ENCODE measurements at regions not wholly inside any gene's neighbourhood (a gene's known extent, or its start where the extent isn't known, plus 50 kb on each side); places are given as distances from the start of the nearest gene placed in this dataset.

DNA sequence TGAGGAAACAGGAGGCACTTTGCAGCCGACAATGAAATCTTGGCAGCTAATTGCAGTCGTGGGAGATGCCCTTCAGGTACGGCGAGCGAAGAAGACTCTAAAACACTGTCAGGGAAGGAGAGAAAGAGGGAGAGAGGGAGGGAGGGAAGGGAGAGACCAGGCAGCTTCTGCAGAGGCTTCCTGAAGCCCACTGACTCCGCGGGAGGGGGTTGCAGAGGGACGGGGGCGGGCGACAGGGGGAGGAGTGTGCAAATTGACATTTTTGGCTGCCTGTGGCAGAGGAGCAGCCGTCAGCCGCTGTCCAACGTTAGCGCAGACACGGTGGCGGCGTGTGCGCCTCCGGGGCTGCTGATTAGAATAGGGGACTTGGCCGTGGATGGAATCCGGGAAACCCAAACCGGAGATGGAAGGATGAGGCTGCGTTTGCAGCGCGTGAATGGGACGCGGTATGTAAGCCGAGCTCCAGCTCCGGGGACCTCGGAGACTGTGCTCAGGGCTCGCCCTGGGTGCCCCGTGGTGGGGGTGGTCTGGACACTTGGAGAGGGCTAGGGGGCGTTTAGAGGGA lies 849.1 kb upstream of the RBFOX1 start:
- Histone ChIP-seq H3K27me3 (ENCODE audit: control insufficient read depth, low read length) (no peaks in the 10 kb centered on the region), H3K4me1 (ENCODE audit: control insufficient read depth, low read length) (no peaks in the 10 kb centered on the region), H3K79me2 (ENCODE audit: control insufficient read depth, low read length) (no peaks in the 10 kb centered on the region), H3K36me3 (ENCODE audit: control insufficient read depth, low read length) (no peaks in the 10 kb centered on the region), H3K9me2 (replicated peaks; ENCODE audit: control insufficient read depth, low read length) (no peaks in the 10 kb centered on the region), H3F3A (ENCODE audit: control insufficient read depth, insufficient read depth) (no peaks in the 10 kb centered on the region), H3K4me2 (ENCODE audit: low read length) (no peak overlapping the region), H3K9me3 (ENCODE audit: control insufficient read depth, insufficient read depth, low read length) (no peaks in the 10 kb centered on the region), H4K20me1 (ENCODE audit: control insufficient read depth, insufficient read depth, low read depth, low read length) (no peaks in the 10 kb centered on the region), H3K4me3 (ENCODE audit: low read length) (no peak overlapping the region), H3K27ac (ENCODE audit: low read depth, low read length) (no peak overlapping the region)
- TF ChIP-seq CTCF (IDR thresholded peaks at IDR 0.05; ENCODE audit: low read depth, low read length, poor library complexity, severe bottlenecking) (no peak), EZH2phosphoT487 (IDR thresholded peaks at IDR 0.05; ENCODE audit: borderline replicate concordance, low read length) (no peak)

DNA sequence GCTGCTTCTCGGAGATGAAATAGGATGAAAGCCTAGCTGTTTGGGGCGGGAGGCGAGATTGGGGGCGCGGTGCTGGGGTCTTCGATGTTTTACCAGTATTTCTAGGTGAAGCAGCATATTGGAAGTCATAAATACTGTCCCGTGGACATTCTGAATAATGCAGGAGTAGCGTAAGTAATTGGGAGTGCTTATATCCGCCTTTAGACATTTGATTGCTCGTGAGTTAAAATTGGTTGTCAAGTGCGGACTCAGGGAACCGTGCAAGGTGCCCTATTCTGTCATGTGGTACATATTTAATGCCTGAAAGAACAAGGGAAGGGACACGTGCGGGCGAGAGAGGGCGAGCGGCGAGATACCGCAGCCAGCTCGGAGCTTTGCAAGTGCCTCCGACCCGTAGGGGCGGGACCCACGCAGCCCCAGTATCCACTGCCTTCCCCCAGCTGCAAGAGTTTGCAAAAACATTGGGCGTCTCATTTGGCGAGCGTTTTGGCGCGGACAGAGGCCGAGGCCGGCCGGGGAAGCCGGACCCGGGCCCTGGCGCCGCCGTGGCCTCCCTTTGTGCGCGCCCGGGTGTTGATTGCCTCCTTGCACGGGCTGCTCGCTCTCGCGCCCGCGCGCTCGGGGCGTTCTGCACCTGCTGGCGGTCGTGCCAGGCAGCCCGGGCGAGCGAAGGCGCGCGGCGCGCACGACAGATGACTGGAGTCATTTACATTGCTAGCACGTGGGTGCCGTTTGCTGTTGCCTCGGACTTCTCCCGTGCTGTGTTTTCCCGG lies 849.8 kb upstream of the RBFOX1 start:
- H3F3A ChIP-seq (ENCODE audit: control insufficient read depth, insufficient read depth): no peaks in the 10 kb centered on the region
- H3K79me2 ChIP-seq (ENCODE audit: control insufficient read depth, low read length): no peaks in the 10 kb centered on the region
- H4K20me1 ChIP-seq (ENCODE audit: control insufficient read depth, insufficient read depth, low read depth, low read length): no peaks in the 10 kb centered on the region
- no peaks in the 10 kb centered on the region for H3K9me3 ChIP-seq (ENCODE audit: control insufficient read depth, insufficient read depth, low read length)
- no peak overlapping the region for H3K4me2 ChIP-seq (ENCODE audit: low read length)
- H3K27ac ChIP-seq (ENCODE audit: low read depth, low read length): no peak overlapping the region
- TF ChIP-seq CTCF (IDR thresholded peaks at IDR 0.05; ENCODE audit: low read depth, low read length, poor library complexity, severe bottlenecking) (no peak), EZH2phosphoT487 (IDR thresholded peaks at IDR 0.05; ENCODE audit: borderline replicate concordance, low read length) (no peak)
- H3K9me2 ChIP-seq (replicated peaks; ENCODE audit: control insufficient read depth, low read length): no peaks in the 10 kb centered on the region
- H3K4me3 ChIP-seq (ENCODE audit: low read length): no peak overlapping the region
- no peaks in the 10 kb centered on the region for H3K36me3 ChIP-seq (ENCODE audit: control insufficient read depth, low read length)
- no peaks in the 10 kb centered on the region for H3K27me3 ChIP-seq (ENCODE audit: control insufficient read depth, low read length)
- no peaks in the 10 kb centered on the region for H3K4me1 ChIP-seq (ENCODE audit: control insufficient read depth, low read length)

- no peak for TF ChIP-seq CTCF (IDR thresholded peaks at IDR 0.05; ENCODE audit: low read depth, low read length, poor library complexity, severe bottlenecking)
These were observed 850.8 kb upstream of the RBFOX1 start for GRCh38 chr16:6481894-6482293.

More at GRCh38 chr16:6481894-6482293, 850.8 kb upstream of the RBFOX1 start:
- H3F3A ChIP-seq (ENCODE audit: control insufficient read depth, insufficient read depth): no peaks in the 10 kb centered on the region
- no peak overlapping the region for H3K4me3 ChIP-seq (ENCODE audit: low read length)
- no peaks in the 10 kb centered on the region for H3K27me3 ChIP-seq (ENCODE audit: control insufficient read depth, low read length)
- H3K4me1 ChIP-seq (ENCODE audit: control insufficient read depth, low read length): no peaks in the 10 kb centered on the region
- no peaks in the 10 kb centered on the region; the same call in 1 of the 2 replicates for H3K9me3 ChIP-seq (ENCODE audit: control insufficient read depth, insufficient read depth, low read length)
- no peak overlapping the region for H3K27ac ChIP-seq (ENCODE audit: low read depth, low read length)
- no peaks in the 10 kb centered on the region for H3K36me3 ChIP-seq (ENCODE audit: control insufficient read depth, low read length)
- H4K20me1 ChIP-seq (ENCODE audit: control insufficient read depth, insufficient read depth, low read depth, low read length): no peaks in the 10 kb centered on the region
- no peaks in the 10 kb centered on the region for H3K9me2 ChIP-seq (replicated peaks; ENCODE audit: control insufficient read depth, low read length)
- H3K79me2 ChIP-seq (ENCODE audit: control insufficient read depth, low read length): no peaks in the 10 kb centered on the region
- H3K4me2 ChIP-seq (ENCODE audit: low read length): no peak overlapping the region
